DOHH2 (cell line): ENCODE measurements at regions not wholly inside any gene's neighbourhood (a gene's known extent, or its start where the extent isn't known, plus 50 kb on each side); places are given as distances from the start of the nearest gene placed in this dataset.
"Not testable (repeated sequence)": the region's sequence is repeated elsewhere in the genome, so short reads cannot be mapped to it uniquely, and the experiment has no call there.

Experiments
- H3F3A ChIP-seq: fragments of 200-600 bp; sonication (generic), shearing (Covaris generic); 2 replicates; pipeline ENCODE4 v1.6.0; 2016; ENCODE audit warnings: antibody characterized with exemption, mild to moderate bottlenecking; ENCODE audit not compliant: control insufficient read depth, insufficient read depth
- H3K27ac ChIP-seq: fragments of 200-600 bp; sonication (generic); 2 replicates; pipeline ENCODE4 v1.5.1; 2014; ENCODE audit warnings: low read depth, mild to moderate bottlenecking, low read length, moderate library complexity
- H3K27me3 ChIP-seq: fragments of 200-600 bp; sonication (generic); 2 replicates; pipeline ENCODE4 v1.6.1; 2014; ENCODE audit warnings: mild to moderate bottlenecking, low read length, mixed read lengths; ENCODE audit not compliant: control insufficient read depth
- H3K36me3 ChIP-seq: fragments of 200-600 bp; sonication (generic); 2 replicates; pipeline ENCODE4 v1.6.1; 2014; ENCODE audit warnings: mild to moderate bottlenecking, low read length, moderate library complexity, mixed read lengths; ENCODE audit not compliant: control insufficient read depth
- H3K4me1 ChIP-seq: fragments of 200-600 bp; sonication (generic); 2 replicates; pipeline ENCODE4 v1.6.1; 2014; ENCODE audit warnings: mild to moderate bottlenecking, low read length, mixed read lengths; ENCODE audit not compliant: control insufficient read depth
- H3K4me2 ChIP-seq: fragments of 200-600 bp; sonication (generic); 2 replicates; pipeline ENCODE4 v1.6.0; 2014; ENCODE audit warnings: mild to moderate bottlenecking, low read length, moderate library complexity
- H3K4me3 ChIP-seq: fragments of 200-600 bp; sonication (generic); 2 replicates; pipeline ENCODE4 v1.5.1; 2014; ENCODE audit warnings: mild to moderate bottlenecking, low read length, mixed read lengths
- H3K79me2 ChIP-seq: fragments of 200-600 bp; sonication (generic); 2 replicates; pipeline ENCODE4 v1.6.1; 2014; ENCODE audit warnings: mild to moderate bottlenecking, low read length, mixed read lengths; ENCODE audit not compliant: control insufficient read depth
- H3K9me2 ChIP-seq: fragments of 200-600 bp; sonication (generic); replicated peaks from 2 replicates; pipeline ENCODE4 v1.6.1; 2014; ENCODE audit warnings: mild to moderate bottlenecking, low read length, mixed read lengths; ENCODE audit not compliant: control insufficient read depth
- H3K9me3 ChIP-seq: fragments of 200-600 bp; sonication (generic); 2 replicates; pipeline ENCODE4 v1.6.1; 2014; ENCODE audit warnings: antibody characterized with exemption, low read length, mixed read lengths; ENCODE audit not compliant: control insufficient read depth, insufficient read depth
- H4K20me1 ChIP-seq: fragments of 200-600 bp; sonication (generic); 2 replicates; pipeline ENCODE4 v1.6.0; 2014; ENCODE audit warnings: low read depth, mild to moderate bottlenecking, antibody characterized with exemption, low read length, moderate library complexity; ENCODE audit not compliant: control insufficient read depth, insufficient read depth
- EZH2phosphoT487 ChIP-seq: fragments of 200-600 bp; sonication (generic); IDR thresholded peaks from 2 replicates; pipeline ENCODE4 v1.6.1; 2017; ENCODE audit warnings: borderline replicate concordance, mild to moderate bottlenecking, antibody characterized with exemption, low read length, moderate library complexity, mixed read lengths
- TF ChIP-seq, protein P1 (sequence below): fragments of 200-600 bp; sonication (generic); IDR thresholded peaks from one replicate; pipeline ENCODE4 v1.5.1; 2014; ENCODE audit warnings: antibody characterized with exemption, mild to moderate bottlenecking, low read depth, low read length; ENCODE audit not compliant: poor library complexity, severe bottlenecking

DNA sequence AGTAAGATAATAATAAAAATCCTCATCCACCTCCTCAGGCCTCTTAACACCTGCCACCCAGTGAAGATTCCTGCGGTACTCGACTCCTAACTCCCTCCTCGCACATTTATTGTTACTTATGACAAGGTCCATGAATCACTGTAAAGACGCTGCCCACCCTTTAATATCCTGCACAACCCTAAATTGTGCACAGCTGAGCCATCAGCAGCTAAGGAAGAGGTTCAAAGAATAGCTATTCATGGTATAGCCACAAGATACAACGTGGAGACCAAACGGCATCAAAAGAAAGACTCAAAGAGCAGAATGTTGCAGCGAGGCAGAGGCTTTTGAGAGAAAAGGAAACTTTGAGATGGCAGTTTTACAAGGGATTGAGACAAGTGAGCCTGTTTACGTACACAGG, 266.3 kb downstream of the SATB2 start:
- Histone ChIP-seq H3K36me3 (no peaks in the 10 kb centered on the region), H3K4me3 (no peak overlapping the region)

GRCh38 chr2:199189229-199189628, 268.5 kb downstream of the SATB2 start:
- H3K79me2 ChIP-seq = no peaks in the 10 kb centered on the region
- H3K4me1 ChIP-seq = 0 out of 2 replicates have a peak, but pooled peaks cover 4% of the 10 kb centered on the region
- no peak overlapping the region for H3K4me2 ChIP-seq
- H3K4me3 ChIP-seq = no peak overlapping the region
- no peaks in the 10 kb centered on the region for H3K27me3 ChIP-seq
- no peaks in the 10 kb centered on the region for H3F3A ChIP-seq
- TF ChIP-seq EZH2phosphoT487 = no peak
- TF ChIP-seq, protein P1, sequence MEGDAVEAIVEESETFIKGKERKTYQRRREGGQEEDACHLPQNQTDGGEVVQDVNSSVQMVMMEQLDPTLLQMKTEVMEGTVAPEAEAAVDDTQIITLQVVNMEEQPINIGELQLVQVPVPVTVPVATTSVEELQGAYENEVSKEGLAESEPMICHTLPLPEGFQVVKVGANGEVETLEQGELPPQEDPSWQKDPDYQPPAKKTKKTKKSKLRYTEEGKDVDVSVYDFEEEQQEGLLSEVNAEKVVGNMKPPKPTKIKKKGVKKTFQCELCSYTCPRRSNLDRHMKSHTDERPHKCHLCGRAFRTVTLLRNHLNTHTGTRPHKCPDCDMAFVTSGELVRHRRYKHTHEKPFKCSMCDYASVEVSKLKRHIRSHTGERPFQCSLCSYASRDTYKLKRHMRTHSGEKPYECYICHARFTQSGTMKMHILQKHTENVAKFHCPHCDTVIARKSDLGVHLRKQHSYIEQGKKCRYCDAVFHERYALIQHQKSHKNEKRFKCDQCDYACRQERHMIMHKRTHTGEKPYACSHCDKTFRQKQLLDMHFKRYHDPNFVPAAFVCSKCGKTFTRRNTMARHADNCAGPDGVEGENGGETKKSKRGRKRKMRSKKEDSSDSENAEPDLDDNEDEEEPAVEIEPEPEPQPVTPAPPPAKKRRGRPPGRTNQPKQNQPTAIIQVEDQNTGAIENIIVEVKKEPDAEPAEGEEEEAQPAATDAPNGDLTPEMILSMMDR = no peak
- H4K20me1 ChIP-seq = no peaks in the 10 kb centered on the region
- H3K36me3 ChIP-seq = no peaks in the 10 kb centered on the region
- no peaks in the 10 kb centered on the region for H3K9me3 ChIP-seq
- no peaks in the 10 kb centered on the region for H3K9me2 ChIP-seq
- no peak overlapping the region for H3K27ac ChIP-seq

More for the DNA sequence above, 266.3 kb downstream of the SATB2 start:
- Histone ChIP-seq H3K4me2 (no peak overlapping the region), H3K9me2 (no peaks in the 10 kb centered on the region), H3K27me3 (no peaks in the 10 kb centered on the region), H3K4me1 (no peaks in the 10 kb centered on the region), H3K27ac (no peak overlapping the region), H4K20me1 (no peaks in the 10 kb centered on the region), H3K79me2 (no peaks in the 10 kb centered on the region), H3K9me3 (no peaks in the 10 kb centered on the region), H3F3A (no peaks in the 10 kb centered on the region)
- no peak for TF ChIP-seq EZH2phosphoT487
- TF ChIP-seq, protein P1 = no peak

GRCh38 chr2:199186301-199186751, 271.4 kb downstream of the SATB2 start:
- Histone ChIP-seq H3K4me3 (no peak overlapping the region), H3K9me2 (no peaks in the 10 kb centered on the region), H3K27ac (no peak overlapping the region), H4K20me1 (no peaks in the 10 kb centered on the region), H3F3A (no peaks in the 10 kb centered on the region), H3K9me3 (no peaks in the 10 kb centered on the region), H3K79me2 (no peaks in the 10 kb centered on the region), H3K4me2 (no peak overlapping the region; the same call in 1 of the 2 replicates), H3K36me3 (no peaks in the 10 kb centered on the region), H3K27me3 (no peaks in the 10 kb centered on the region), H3K4me1 (0 out of 2 replicates have a peak, but pooled peaks cover 4% of the 10 kb centered on the region)
- TF ChIP-seq, protein P1 = no peak
- no peak for TF ChIP-seq EZH2phosphoT487

DNA sequence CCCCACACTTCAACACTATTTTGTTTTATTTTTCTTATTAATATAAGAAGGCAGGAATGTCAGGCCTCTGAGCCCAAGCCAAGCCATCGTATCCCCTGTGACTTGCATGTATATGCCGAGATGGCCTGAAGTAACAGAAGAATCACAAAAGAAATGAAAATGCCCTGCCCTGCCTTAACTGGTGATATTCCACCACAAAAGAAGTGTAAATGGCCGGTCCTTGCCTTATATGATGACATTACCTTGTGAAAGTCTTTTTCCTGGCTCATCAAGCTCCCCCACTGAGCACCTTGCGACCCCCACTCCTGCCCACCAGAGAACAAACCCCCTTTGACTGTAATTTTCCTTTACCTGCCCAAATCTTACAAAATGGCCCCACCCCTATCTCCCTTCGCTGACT, 272.6 kb downstream of the SATB2 start:
- not testable (repeated sequence) for H3K4me3 ChIP-seq, H3F3A ChIP-seq, H3K9me2 ChIP-seq, H3K36me3 ChIP-seq, H3K79me2 ChIP-seq, H3K4me1 ChIP-seq, H3K27me3 ChIP-seq, H3K9me3 ChIP-seq, H3K4me2 ChIP-seq, H4K20me1 ChIP-seq, H3K27ac ChIP-seq
